ENCODE measurements at regions not wholly inside any gene's neighbourhood (a gene's known extent, or its start where the extent isn't known, plus 50 kb on each side); places are given as distances from the start of the nearest gene placed in this dataset.

DNA sequence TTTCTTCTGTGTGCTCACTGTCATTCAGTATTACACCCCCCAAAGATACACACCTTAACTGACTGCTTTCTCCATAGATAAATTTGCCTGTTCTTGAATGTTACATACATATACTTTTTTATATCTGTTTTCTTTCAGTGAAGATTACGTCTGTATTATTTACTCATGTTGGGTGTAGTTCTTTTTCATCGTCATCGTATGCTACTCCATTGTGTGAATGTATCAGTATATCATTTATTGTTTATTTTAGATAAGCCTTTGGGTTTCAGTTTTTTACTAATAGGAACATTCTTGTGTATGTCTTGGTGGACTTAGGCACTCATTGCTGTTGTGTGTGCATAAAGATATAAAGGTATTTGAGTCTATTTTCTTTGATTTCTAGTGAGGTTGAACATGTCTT, 64.4 kb downstream of the SEPTIN7 start:
- H3K27ac ChIP-seq (ENCODE audit: low read depth in 2 of 2, low read length in 1 of 2), result no peak overlapping the region
- no peaks in the 10 kb centered on the region for H3K9me2 ChIP-seq
- H3K4me2 ChIP-seq, result no peak overlapping the region
- no peak overlapping the region for H3K9ac ChIP-seq
- peaks cover 37% of the 10 kb centered on the region for H4K20me1 ChIP-seq (ENCODE audit: insufficient read depth)
- H3K4me1 ChIP-seq (ENCODE audit: control insufficient read depth in 1 of 2, insufficient read depth in 2 of 2, low read depth in 1 of 2, low read length in 1 of 2), result no peaks in the 10 kb centered on the region; a peak in 1 of 4 replicates
- no peaks in the 10 kb centered on the region for H3K9me3 ChIP-seq
- no peak for DNase-seq
- WGBS (ENCODE audit: low lambda C conversion rate), result 89% methylated on average over 3 of the region's 3 CpGs
- H3F3A ChIP-seq (replicated peaks; ENCODE audit: insufficient read depth), result no peaks in the 10 kb centered on the region
- no peaks in the 10 kb centered on the region for H3K27me3 ChIP-seq (ENCODE audit: insufficient read depth)
- ChIA-PET CTCF (no interaction called here), POLR2A (no interaction called here)
- no peak overlapping the region for H3K4me3 ChIP-seq (ENCODE audit: low read depth in 2 of 2, low read length in 1 of 2)
- no peak overlapping the region for H2AFZ ChIP-seq (ENCODE audit: low read depth)
- peaks cover 47 to 70% of the 10 kb centered on the region in 2 experiments for H3K36me3 ChIP-seq (replicated peaks in 1 of 2; ENCODE audit: control insufficient read depth in 1 of 2, insufficient read depth in 2 of 2, low read length in 1 of 2)
- TF ChIP-seq, protein P1, sequence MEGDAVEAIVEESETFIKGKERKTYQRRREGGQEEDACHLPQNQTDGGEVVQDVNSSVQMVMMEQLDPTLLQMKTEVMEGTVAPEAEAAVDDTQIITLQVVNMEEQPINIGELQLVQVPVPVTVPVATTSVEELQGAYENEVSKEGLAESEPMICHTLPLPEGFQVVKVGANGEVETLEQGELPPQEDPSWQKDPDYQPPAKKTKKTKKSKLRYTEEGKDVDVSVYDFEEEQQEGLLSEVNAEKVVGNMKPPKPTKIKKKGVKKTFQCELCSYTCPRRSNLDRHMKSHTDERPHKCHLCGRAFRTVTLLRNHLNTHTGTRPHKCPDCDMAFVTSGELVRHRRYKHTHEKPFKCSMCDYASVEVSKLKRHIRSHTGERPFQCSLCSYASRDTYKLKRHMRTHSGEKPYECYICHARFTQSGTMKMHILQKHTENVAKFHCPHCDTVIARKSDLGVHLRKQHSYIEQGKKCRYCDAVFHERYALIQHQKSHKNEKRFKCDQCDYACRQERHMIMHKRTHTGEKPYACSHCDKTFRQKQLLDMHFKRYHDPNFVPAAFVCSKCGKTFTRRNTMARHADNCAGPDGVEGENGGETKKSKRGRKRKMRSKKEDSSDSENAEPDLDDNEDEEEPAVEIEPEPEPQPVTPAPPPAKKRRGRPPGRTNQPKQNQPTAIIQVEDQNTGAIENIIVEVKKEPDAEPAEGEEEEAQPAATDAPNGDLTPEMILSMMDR (IDR thresholded peaks at IDR 0.05), result no peak
- TF ChIP-seq, protein P2, sequence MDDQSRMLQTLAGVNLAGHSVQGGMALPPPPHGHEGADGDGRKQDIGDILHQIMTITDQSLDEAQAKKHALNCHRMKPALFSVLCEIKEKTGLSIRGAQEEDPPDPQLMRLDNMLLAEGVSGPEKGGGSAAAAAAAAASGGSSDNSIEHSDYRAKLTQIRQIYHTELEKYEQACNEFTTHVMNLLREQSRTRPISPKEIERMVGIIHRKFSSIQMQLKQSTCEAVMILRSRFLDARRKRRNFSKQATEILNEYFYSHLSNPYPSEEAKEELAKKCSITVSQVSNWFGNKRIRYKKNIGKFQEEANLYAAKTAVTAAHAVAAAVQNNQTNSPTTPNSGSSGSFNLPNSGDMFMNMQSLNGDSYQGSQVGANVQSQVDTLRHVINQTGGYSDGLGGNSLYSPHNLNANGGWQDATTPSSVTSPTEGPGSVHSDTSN (IDR thresholded peaks at IDR 0.05), result no peak
- H3K79me2 ChIP-seq (ENCODE audit: insufficient read depth), result peaks cover 91% of the 10 kb centered on the region

- no peak for DNase-seq
- no peaks in the 10 kb centered on the region for H3K9me2 ChIP-seq
- peaks cover 7% of the 10 kb centered on the region for H3F3A ChIP-seq (replicated peaks; ENCODE audit: insufficient read depth)
Observed at GRCh38 chr7:35866186-35866585, 65.3 kb downstream of the SEPTIN7 start.

More at GRCh38 chr7:35866186-35866585, 65.3 kb downstream of the SEPTIN7 start:
- TF ChIP-seq MEF2A (IDR thresholded peaks at IDR 0.05; ENCODE audit: borderline replicate concordance, low read depth) (no peak), RXRA (IDR thresholded peaks at IDR 0.05; ENCODE audit: borderline replicate concordance, low read depth) (no peak), FOXJ3 (CRISPR knock-in tag; IDR thresholded peaks at IDR 0.05) (no peak), ELF1 (IDR thresholded peaks at IDR 0.05) (no peak), CHD2 (IDR thresholded peaks at IDR 0.05; ENCODE audit: low read length, partially characterized antibody) (no peak), FOXM1 (IDR thresholded peaks at IDR 0.05; ENCODE audit: low read depth) (no peak), POLR2AphosphoS5 (IDR thresholded peaks at IDR 0.05; ENCODE audit: low read depth, low read length) (no peak), ZBTB33 (IDR thresholded peaks at IDR 0.05; ENCODE audit: borderline replicate concordance, low read depth) (no peak), YY1 (IDR thresholded peaks at IDR 0.05; ENCODE audit: low read depth) (no peak), SMC3 (IDR thresholded peaks at IDR 0.05; ENCODE audit: low read depth, low read length) (no peak), NRF1 (IDR thresholded peaks at IDR 0.05; ENCODE audit: low read depth, low read length) (no peak), TAF1 (IDR thresholded peaks at IDR 0.05; ENCODE audit: borderline replicate concordance, low read depth, low read length) (no peak), GABPA (IDR thresholded peaks at IDR 0.05; ENCODE audit: low read depth) (no peak), GATA2 (CRISPR knock-in tag; IDR thresholded peaks at IDR 0.05) (no peak), NFIC (IDR thresholded peaks at IDR 0.05; ENCODE audit: borderline replicate concordance) (no peak)
- TF ChIP-seq, protein P1 (IDR thresholded peaks at IDR 0.05), result no peak
- TF ChIP-seq, protein P3, sequence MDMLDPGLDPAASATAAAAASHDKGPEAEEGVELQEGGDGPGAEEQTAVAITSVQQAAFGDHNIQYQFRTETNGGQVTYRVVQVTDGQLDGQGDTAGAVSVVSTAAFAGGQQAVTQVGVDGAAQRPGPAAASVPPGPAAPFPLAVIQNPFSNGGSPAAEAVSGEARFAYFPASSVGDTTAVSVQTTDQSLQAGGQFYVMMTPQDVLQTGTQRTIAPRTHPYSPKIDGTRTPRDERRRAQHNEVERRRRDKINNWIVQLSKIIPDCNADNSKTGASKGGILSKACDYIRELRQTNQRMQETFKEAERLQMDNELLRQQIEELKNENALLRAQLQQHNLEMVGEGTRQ (IDR thresholded peaks at IDR 0.05; ENCODE audit: borderline replicate concordance, low read depth, low read length), result no peak
- no peak overlapping the region for H3K4me3 ChIP-seq (ENCODE audit: low read depth in 2 of 2, low read length in 1 of 2)
- peaks cover 47 to 67% of the 10 kb centered on the region in 2 experiments for H3K36me3 ChIP-seq (replicated peaks in 1 of 2; ENCODE audit: control insufficient read depth in 1 of 2, insufficient read depth in 2 of 2, low read length in 1 of 2)
- H3K79me2 ChIP-seq (ENCODE audit: insufficient read depth), result peaks cover 91% of the 10 kb centered on the region
- no peak overlapping the region; a peak in 1 of 4 replicates for H3K27ac ChIP-seq (ENCODE audit: low read depth in 2 of 2, low read length in 1 of 2)
- peaks cover 0 to under 1% of the 10 kb centered on the region in 2 experiments; a peak in 1 of 4 replicates for H3K4me1 ChIP-seq (ENCODE audit: control insufficient read depth in 1 of 2, insufficient read depth in 2 of 2, low read depth in 1 of 2, low read length in 1 of 2)
- ChIA-PET POLR2A (no interaction called here), CTCF (interaction anchor here (0.6 to 1.1 kb wide), 3 partner anchors 21 to 156 kb away, joined by 3 to 4 read pairs (median 3); no protein-coding TSS in a partner anchor)
- H3K9me3 ChIP-seq, result no peaks in the 10 kb centered on the region
- no peaks in the 10 kb centered on the region for H3K27me3 ChIP-seq (ENCODE audit: insufficient read depth)
- no peak overlapping the region for H3K9ac ChIP-seq
- no peak overlapping the region for H2AFZ ChIP-seq (ENCODE audit: low read depth)
- WGBS (ENCODE audit: low lambda C conversion rate), result 83% methylated on average over 1 of the region's 1 CpG
- peaks cover 28% of the 10 kb centered on the region for H4K20me1 ChIP-seq (ENCODE audit: insufficient read depth)
- no peak overlapping the region for H3K4me2 ChIP-seq

All from SK-N-SH (cell line).